ENCODE measurements at regions not wholly inside any gene's neighbourhood (a gene's known extent, or its start where the extent isn't known, plus 50 kb on each side); places are given as distances from the start of the nearest gene placed in this dataset.
"Not testable (repeated sequence)": the region's sequence is repeated elsewhere in the genome, so short reads cannot be mapped to it uniquely, and the experiment has no call there.

DNA sequence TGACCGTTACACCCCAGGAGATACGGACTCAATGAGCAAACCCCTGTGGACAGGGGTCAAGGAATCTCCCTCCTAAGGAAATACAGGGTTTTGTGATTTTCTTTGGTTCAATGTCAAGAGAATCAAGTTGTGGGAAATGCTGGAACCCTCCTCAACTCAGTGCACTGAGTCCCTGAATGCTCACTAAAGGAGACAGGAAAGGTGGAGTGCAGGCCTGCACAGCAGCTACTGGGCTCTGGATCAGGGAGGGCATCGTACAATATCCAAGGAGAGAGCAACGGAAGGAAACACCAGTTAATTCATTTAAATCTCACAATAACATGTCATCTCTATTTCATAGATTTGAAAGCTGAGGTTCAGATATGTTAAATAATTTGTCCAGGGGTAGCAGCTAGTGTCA, 263.5 kb upstream of the PLGLB1 start:
- TF ChIP-seq, protein P1, sequence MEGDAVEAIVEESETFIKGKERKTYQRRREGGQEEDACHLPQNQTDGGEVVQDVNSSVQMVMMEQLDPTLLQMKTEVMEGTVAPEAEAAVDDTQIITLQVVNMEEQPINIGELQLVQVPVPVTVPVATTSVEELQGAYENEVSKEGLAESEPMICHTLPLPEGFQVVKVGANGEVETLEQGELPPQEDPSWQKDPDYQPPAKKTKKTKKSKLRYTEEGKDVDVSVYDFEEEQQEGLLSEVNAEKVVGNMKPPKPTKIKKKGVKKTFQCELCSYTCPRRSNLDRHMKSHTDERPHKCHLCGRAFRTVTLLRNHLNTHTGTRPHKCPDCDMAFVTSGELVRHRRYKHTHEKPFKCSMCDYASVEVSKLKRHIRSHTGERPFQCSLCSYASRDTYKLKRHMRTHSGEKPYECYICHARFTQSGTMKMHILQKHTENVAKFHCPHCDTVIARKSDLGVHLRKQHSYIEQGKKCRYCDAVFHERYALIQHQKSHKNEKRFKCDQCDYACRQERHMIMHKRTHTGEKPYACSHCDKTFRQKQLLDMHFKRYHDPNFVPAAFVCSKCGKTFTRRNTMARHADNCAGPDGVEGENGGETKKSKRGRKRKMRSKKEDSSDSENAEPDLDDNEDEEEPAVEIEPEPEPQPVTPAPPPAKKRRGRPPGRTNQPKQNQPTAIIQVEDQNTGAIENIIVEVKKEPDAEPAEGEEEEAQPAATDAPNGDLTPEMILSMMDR (IDR thresholded peaks at IDR 0.05): not testable (repeated sequence)
- not testable (repeated sequence) for TF ChIP-seq POLR2A (IDR thresholded peaks at IDR 0.05)
